Stomach (tissue), 8 donors: ENCODE measurements at regions not wholly inside any gene's neighbourhood (a gene's known extent, or its start where the extent isn't known, plus 50 kb on each side); places are given as distances from the start of the nearest gene placed in this dataset.

Experiments
- DNase-seq, 2 donors: peaks; one replicate each; pipeline versions ENCODE4 v3.0.0 to v3.0.0-alpha.2; 2013 to 2019
- H3K27ac ChIP-seq, 5 donors: fragments of 200-600 bp in 4 of 5; sonication (generic) in 4 of 5; one replicate each; pipeline ENCODE4 v1.5.1; 2013 to 2019; ENCODE audit warnings: mild to moderate bottlenecking in 1 of 5, moderate library complexity in 1 of 5
- H3K27me3 ChIP-seq, 3 donors: fragments of 200-600 bp; sonication (generic); one replicate each; pipeline ENCODE4 v1.5.1; 2017 to 2019; ENCODE audit warnings: mixed run types in 1 of 3
- H3K36me3 ChIP-seq, 4 donors: fragments of 200-600 bp; sonication (generic); 1 replicate in 3 of 4; 2 replicates in 1 of 4; pipeline ENCODE4 v1.5.1; 2016 to 2019
- H3K4me1 ChIP-seq, 4 donors: fragments of 200-600 bp; sonication (generic); one replicate each; pipeline ENCODE4 v1.5.1; 2016 to 2019
- H3K4me3 ChIP-seq, 4 donors: fragments of 200-600 bp; sonication (generic) in 3 of 4; one replicate each; pipeline ENCODE4 v1.5.1; 2016 to 2019; ENCODE audit warnings: mild to moderate bottlenecking in 1 of 4
- H3K9me3 ChIP-seq, 4 donors: fragments of 200-600 bp; sonication (generic); one replicate each; pipeline ENCODE4 v1.5.1; 2016 to 2019
- CTCF ChIP-seq, 7 experiments: fragments of 450-650 bp in 4 of 7; fragments of 200-600 bp in 3 of 7; sonication (generic) in 3 of 7; IDR thresholded peaks; one replicate each; pipeline ENCODE4 v1.5.1; 2016 to 2019; ENCODE audit warnings: antibody characterized with exemption in 7 of 7, control low read depth in 2 of 7, mild to moderate bottlenecking in 1 of 7
- EP300 ChIP-seq: sonication (generic); formaldehyde crosslinking; IDR thresholded peaks from one replicate; pipeline ENCODE4 v1.6.1; 2017; ENCODE audit warnings: antibody characterized with exemption
- POLR2A ChIP-seq, 4 donors: fragments of 450-650 bp; IDR thresholded peaks; one replicate each; pipeline ENCODE4 v1.6.1; 2016; ENCODE audit warnings: antibody characterized with exemption in 4 of 4, control low read depth in 2 of 4, mild to moderate bottlenecking in 1 of 4, moderate library complexity in 1 of 4
- POLR2AphosphoS5 ChIP-seq, 3 donors: sonication (generic); formaldehyde crosslinking; IDR thresholded peaks; one replicate each; pipeline ENCODE4 v1.6.1; 2016; ENCODE audit warnings: antibody characterized with exemption in 3 of 3
- WGBS, 5 donors: extraction: QIAGEN DNeasy Blood & Tissue Kit in 3 of 5; methylation state at CpG; one replicate each; pipeline versions ENCODE4 v1.1.5 to v1.1.7; 2013 to 2018; 5-methylcytosine and 5-hydroxymethylcytosine counted together
- intact Hi-C: fragments of 100-400 bp; cut with DNase I; formaldehyde crosslinking; loops from one replicate; pipeline ENCODE4 v1.15.1; 2023; ENCODE audit warnings: low total_unique reads
- donor health status: healthy with polysubstance abuse.
- donor health status: Bipolar disorder and iron deficiency.
- donor health status: healthy.

DNA sequence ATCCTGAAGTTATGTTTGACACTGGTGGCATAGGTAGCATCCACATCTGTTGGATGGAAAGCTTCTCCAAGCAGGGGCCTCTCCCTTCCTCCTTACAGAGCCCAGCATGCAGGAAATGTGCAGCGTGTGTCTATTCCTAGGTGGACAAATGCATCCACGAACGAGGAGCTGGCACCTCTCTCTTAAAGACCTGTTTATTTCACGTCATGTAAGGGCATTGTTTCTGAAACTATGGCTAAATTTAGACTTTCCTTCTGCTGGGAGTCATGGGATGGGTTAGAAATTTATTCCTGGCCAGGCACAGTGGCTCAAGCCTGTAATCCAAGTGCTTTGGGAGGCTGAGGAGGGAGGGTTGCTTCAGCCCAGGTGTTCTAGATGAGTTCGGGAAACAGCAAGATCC is 208.4 kb upstream of the SVIL start:
- Histone ChIP-seq H3K27ac (peak overlapping the region in 3 of 5 donors; percentile 72 to 91 (median 74)), H3K9me3 (peaks cover 0 to 7% (median 0%) of the 10 kb centered on the region in 4 donors), H3K4me3 (peak overlapping the region in 1 of 4 donors; percentile 4), H3K4me1 (peaks cover 0 to 35% (median 12%) of the 10 kb centered on the region in 4 donors), H3K36me3 (no peaks in the 10 kb centered on the region), H3K27me3 (no peaks in the 10 kb centered on the region)
- intact Hi-C loops, result no loop called here
- no peak for DNase-seq
- WGBS, 5 donors, result 63 to 80% (median 71%) methylated on average over 5 of the region's 5 CpGs
- peak in 1 of 3 donors; percentile 78 for TF ChIP-seq POLR2AphosphoS5 (IDR thresholded peaks at IDR 0.05)
- peak; percentile 60 for TF ChIP-seq EP300
- no peak for TF ChIP-seq POLR2A (IDR thresholded peaks at IDR 0.05)
- TF ChIP-seq CTCF (IDR thresholded peaks at IDR 0.05), result no peak

GRCh38 chr10:29841724-29842649 is 207.2 kb upstream of the SVIL start:
- intact Hi-C loops, result no loop called here
- peak; percentile 54 to 92 for DNase-seq
- Histone ChIP-seq H3K36me3 (no peaks in the 10 kb centered on the region), H3K27me3 (no peaks in the 10 kb centered on the region), H3K4me3 (peak overlapping the region in 1 of 4 donors; percentile 4), H3K9me3 (peaks cover 0 to 7% (median 0%) of the 10 kb centered on the region in 4 donors), H3K27ac (peak overlapping the region in 4 of 5 donors; percentile 61 to 91 (median 76)), H3K4me1 (peaks cover 0 to 35% (median 12%) of the 10 kb centered on the region in 4 donors)
- 61 to 72% (median 66%) methylated on average over 15 to 16 of the region's 16 CpGs for WGBS, 5 donors
- TF ChIP-seq EP300 (peak; percentile 83), POLR2AphosphoS5 (IDR thresholded peaks at IDR 0.05) (peak in 2 of 3 donors; percentile 62 to 93), CTCF (IDR thresholded peaks at IDR 0.05) (no peak), POLR2A (IDR thresholded peaks at IDR 0.05) (no peak)

GRCh38 chr10:29840516-29841276 is 205.9 kb upstream of the SVIL start:
- intact Hi-C loops, result no loop called here
- H3K27ac ChIP-seq, result peak overlapping the region in 4 of 5 donors; percentile 61 to 91 (median 76)
- peaks cover 0 to 41% (median 12%) of the 10 kb centered on the region in 4 donors for H3K4me1 ChIP-seq
- DNase-seq, result peak in 1 of 2 donors; percentile 44
- H3K36me3 ChIP-seq, result no peaks in the 10 kb centered on the region
- H3K9me3 ChIP-seq, result peaks cover 0 to 7% (median 0%) of the 10 kb centered on the region in 4 donors
- TF ChIP-seq CTCF (IDR thresholded peaks at IDR 0.05) (no peak), POLR2A (IDR thresholded peaks at IDR 0.05) (no peak)
- 49 to 62% (median 54%) methylated on average over 11 of the region's 11 CpGs for WGBS, 5 donors
- no peak overlapping the region for H3K4me3 ChIP-seq
- H3K27me3 ChIP-seq, result no peaks in the 10 kb centered on the region

DNA sequence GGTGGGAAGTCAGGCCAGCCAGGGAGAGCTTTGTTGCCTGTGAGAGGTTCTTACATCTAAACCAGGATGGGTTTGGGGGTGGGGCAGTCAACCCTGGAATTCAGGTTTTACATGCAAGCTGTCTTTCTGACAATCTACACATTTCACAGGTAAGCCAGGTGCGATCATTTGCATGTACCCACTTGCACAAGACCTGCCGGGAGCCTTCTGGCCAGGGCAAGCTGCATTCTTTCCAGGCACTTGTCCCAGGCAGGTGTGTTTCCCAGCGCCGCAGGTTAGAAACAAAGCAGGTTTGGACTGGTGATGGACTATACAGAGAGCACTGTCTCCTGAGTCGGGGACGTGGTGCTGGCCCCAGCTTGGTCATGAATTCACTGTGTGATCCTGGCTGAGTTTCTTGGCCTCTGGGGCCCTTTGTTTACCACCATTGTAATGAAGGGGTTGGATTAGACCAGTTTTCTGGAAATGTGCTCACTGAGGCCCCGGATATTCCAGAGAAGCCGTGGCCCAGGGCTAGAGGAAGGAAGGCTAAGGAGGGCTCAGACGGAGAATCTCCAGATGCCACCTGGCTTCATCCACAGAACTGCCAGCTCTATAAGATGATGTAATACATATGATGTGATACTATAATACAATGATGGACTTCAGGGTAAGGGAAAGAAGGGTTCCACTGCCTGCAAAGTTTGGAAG is 205.2 kb upstream of the SVIL start:
- peak in 1 of 2 donors; percentile 52 for DNase-seq

More for the DNA sequence above, 205.2 kb upstream of the SVIL start:
- no peaks in the 10 kb centered on the region for H3K36me3 ChIP-seq
- 69 to 81% (median 77%) methylated on average over 7 to 9 of the region's 9 CpGs for WGBS, 5 donors
- peaks cover 0 to 48% (median 15%) of the 10 kb centered on the region in 4 donors for H3K4me1 ChIP-seq
- H3K4me3 ChIP-seq, result no peak overlapping the region
- no peaks in the 10 kb centered on the region for H3K27me3 ChIP-seq
- intact Hi-C loops, result no loop called here
- H3K9me3 ChIP-seq, result peaks cover 0 to 4% (median 0%) of the 10 kb centered on the region in 4 donors
- peak overlapping the region in 4 of 5 donors; percentile 61 to 91 (median 76) for H3K27ac ChIP-seq
- TF ChIP-seq EP300 (no peak), POLR2A (IDR thresholded peaks at IDR 0.05) (no peak), POLR2AphosphoS5 (IDR thresholded peaks at IDR 0.05) (no peak), CTCF (IDR thresholded peaks at IDR 0.05) (no peak)
